Fibroblast of lung (primary cell): ENCODE measurements at regions not wholly inside any gene's neighbourhood (a gene's known extent, or its start where the extent isn't known, plus 50 kb on each side); places are given as distances from the start of the nearest gene placed in this dataset.

Experiments used
- DNase-seq, 2 donors: peaks; one replicate each; pipeline versions ENCODE4 v3.0.0 to v3.0.0-alpha.2; 2010; ENCODE audit warnings: low read depth in 2 of 2
- H2AFZ ChIP-seq: 2 replicates; pipeline ENCODE4 v1.5.1; 2012; ENCODE audit warnings: low read length, control low read depth, inconsistent platforms
- H3K27ac ChIP-seq: 2 replicates; pipeline ENCODE4 v1.5.1; 2011; ENCODE audit warnings: low read length, control low read depth; ENCODE audit not compliant: insufficient read depth
- H3K27me3 ChIP-seq: 2 replicates; pipeline ENCODE4 v1.5.1; 2011; ENCODE audit warnings: mild to moderate bottlenecking, low read length; ENCODE audit not compliant: control insufficient read depth, insufficient read depth
- H3K36me3 ChIP-seq: 2 replicates; pipeline ENCODE4 v1.5.1; 2011; ENCODE audit warnings: low read length; ENCODE audit not compliant: control insufficient read depth, insufficient read depth
- H3K4me1 ChIP-seq: 2 replicates; pipeline ENCODE4 v1.5.1; 2011; ENCODE audit warnings: low read length; ENCODE audit not compliant: control insufficient read depth, insufficient read depth; ENCODE audit errors: extremely low read depth
- H3K4me2 ChIP-seq: 2 replicates; pipeline ENCODE4 v1.5.1; 2011; ENCODE audit warnings: low read length, control low read depth; ENCODE audit not compliant: insufficient read depth; ENCODE audit errors: extremely low read depth
- H3K4me3 ChIP-seq, 4 experiments: fragments of 200-600 bp in 1 of 4; sonication (generic) in 1 of 4; replicated peaks in 1 of 4; 2 replicates each; pipeline ENCODE4 v1.5.1; 2011 to 2016; ENCODE audit warnings: low read length in 4 of 4, low read depth in 3 of 4, mild to moderate bottlenecking in 3 of 4, control low read depth in 2 of 4, inconsistent platforms in 1 of 4, mixed read lengths in 1 of 4; ENCODE audit not compliant: insufficient read depth in 1 of 4; ENCODE audit errors: control extremely low read depth in 1 of 4
- H3K79me2 ChIP-seq: 2 replicates; pipeline ENCODE4 v1.5.1; 2012; ENCODE audit warnings: mild to moderate bottlenecking, low read length, inconsistent platforms; ENCODE audit not compliant: control insufficient read depth, insufficient read depth
- H3K9ac ChIP-seq: 2 replicates; pipeline ENCODE4 v1.5.1; 2011; ENCODE audit warnings: mild to moderate bottlenecking, low read length, control low read depth; ENCODE audit not compliant: insufficient read depth
- H3K9me3 ChIP-seq: 2 replicates; pipeline ENCODE4 v1.5.1; 2012; ENCODE audit warnings: low read depth, low read length; ENCODE audit not compliant: control insufficient read depth, insufficient read depth
- H4K20me1 ChIP-seq: 2 replicates; pipeline ENCODE4 v1.5.1; 2011; ENCODE audit warnings: low read length; ENCODE audit not compliant: control insufficient read depth, insufficient read depth; ENCODE audit errors: extremely low read depth
- EZH2 ChIP-seq: IDR thresholded peaks from 2 replicates; pipeline ENCODE4 v1.5.1; 2012; ENCODE audit warnings: low read length, control low read depth, mild to moderate bottlenecking; ENCODE audit errors: missing control alignments
- TF ChIP-seq, protein P1 (sequence below), 2 donors: IDR thresholded peaks in 1 of 2; conservative IDR thresholded peaks in 1 of 2; 1 replicate in 1 of 2; 2 replicates in 1 of 2; pipeline ENCODE4 v1.5.1; 2011 to 2012; ENCODE audit warnings: low read length in 2 of 2, control low read depth in 1 of 2, inconsistent platforms in 1 of 2, low read depth in 1 of 2, mild to moderate bottlenecking in 1 of 2

DNA sequence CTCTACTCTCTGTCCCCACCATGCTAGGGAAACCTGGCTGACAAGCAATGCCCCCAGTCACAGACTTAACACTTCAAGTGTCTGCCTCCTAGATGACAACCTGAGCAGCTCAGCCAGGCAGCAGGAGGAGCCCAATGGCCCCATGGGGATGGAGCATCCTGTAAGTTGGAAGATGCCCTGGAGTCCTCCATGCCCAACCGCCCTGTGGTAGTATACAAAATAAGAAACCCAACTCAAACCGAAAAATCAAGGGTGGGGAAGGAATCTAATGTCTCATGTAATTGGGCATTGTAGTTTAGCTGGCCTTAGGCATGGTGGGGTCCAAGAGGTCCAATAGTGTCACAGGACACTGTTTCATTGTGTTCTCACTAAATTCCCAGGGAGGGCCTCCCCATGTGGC, 104.0 kb downstream of the AIPL1 start:
- TF ChIP-seq, protein P1, sequence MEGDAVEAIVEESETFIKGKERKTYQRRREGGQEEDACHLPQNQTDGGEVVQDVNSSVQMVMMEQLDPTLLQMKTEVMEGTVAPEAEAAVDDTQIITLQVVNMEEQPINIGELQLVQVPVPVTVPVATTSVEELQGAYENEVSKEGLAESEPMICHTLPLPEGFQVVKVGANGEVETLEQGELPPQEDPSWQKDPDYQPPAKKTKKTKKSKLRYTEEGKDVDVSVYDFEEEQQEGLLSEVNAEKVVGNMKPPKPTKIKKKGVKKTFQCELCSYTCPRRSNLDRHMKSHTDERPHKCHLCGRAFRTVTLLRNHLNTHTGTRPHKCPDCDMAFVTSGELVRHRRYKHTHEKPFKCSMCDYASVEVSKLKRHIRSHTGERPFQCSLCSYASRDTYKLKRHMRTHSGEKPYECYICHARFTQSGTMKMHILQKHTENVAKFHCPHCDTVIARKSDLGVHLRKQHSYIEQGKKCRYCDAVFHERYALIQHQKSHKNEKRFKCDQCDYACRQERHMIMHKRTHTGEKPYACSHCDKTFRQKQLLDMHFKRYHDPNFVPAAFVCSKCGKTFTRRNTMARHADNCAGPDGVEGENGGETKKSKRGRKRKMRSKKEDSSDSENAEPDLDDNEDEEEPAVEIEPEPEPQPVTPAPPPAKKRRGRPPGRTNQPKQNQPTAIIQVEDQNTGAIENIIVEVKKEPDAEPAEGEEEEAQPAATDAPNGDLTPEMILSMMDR (conservative IDR thresholded peaks at IDR 0.05 in 1 of 2, IDR thresholded peaks at IDR 0.05 in 1 of 2; ENCODE audit: low read depth in 1 of 2, low read length in 2 of 2): no peak
- TF ChIP-seq EZH2: no peak
- Histone ChIP-seq H3K36me3 (no peaks in the 10 kb centered on the region), H3K4me2 (no peak overlapping the region), H3K27me3 (no peaks in the 10 kb centered on the region), H2AFZ (no peak overlapping the region), H4K20me1 (no peaks in the 10 kb centered on the region), H3K4me1 (no peaks in the 10 kb centered on the region), H3K9ac (no peak overlapping the region), H3K27ac (no peak overlapping the region), H3K4me3 (no peak overlapping the region), H3K9me3 (no peaks in the 10 kb centered on the region), H3K79me2 (no peaks in the 10 kb centered on the region)
- DNase-seq: no peak

DNA sequence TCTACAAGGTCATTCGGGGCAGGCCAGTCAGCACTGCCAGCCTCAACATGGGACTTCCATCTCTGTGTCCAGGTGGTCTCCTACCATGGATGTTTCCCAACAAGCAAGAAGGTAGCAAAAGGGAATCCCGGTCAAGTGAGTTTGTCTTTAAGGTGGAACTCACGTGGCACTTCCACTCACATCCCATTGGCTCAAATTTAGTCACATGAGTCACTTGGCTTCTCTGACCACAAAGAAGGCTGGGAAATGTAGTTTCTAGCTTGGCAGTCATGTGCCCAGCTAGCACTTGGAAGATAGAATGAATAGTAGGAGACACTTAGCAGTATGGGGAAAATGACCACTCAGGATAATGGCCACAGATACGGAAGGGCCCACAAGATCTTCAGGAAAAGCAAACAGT, 106.6 kb downstream of the AIPL1 start:
- no peak overlapping the region for H3K4me2 ChIP-seq
- H3K79me2 ChIP-seq: no peaks in the 10 kb centered on the region
- H4K20me1 ChIP-seq: no peaks in the 10 kb centered on the region
- H2AFZ ChIP-seq: no peak overlapping the region
- no peaks in the 10 kb centered on the region for H3K4me1 ChIP-seq
- no peak overlapping the region for H3K27ac ChIP-seq
- no peak for DNase-seq
- H3K4me3 ChIP-seq: no peak overlapping the region
- H3K36me3 ChIP-seq: no peaks in the 10 kb centered on the region
- H3K27me3 ChIP-seq: no peaks in the 10 kb centered on the region
- no peaks in the 10 kb centered on the region for H3K9me3 ChIP-seq
- no peak overlapping the region for H3K9ac ChIP-seq
- no peak for TF ChIP-seq EZH2
- TF ChIP-seq, protein P1 (conservative IDR thresholded peaks at IDR 0.05 in 1 of 2, IDR thresholded peaks at IDR 0.05 in 1 of 2; ENCODE audit: low read depth in 1 of 2, low read length in 2 of 2): no peak

DNA sequence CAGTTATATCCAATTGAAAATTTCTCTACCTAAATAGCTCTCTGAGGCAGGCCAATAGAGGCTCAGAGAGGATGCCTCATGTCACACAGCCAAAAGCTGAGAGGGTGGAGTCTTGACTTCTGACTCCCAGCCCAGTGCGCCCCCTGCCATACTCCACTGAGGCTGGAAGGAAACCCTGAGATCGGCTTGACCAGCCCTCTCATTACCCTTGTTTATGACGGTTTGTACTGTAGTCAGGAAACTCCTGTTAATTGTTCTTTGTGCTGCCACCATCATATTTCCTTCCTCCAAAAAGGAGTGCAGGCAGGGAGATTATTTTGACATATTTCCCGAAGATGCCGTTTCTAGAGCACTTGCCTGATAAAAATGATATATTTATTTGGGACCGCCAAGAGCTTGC, 107.9 kb downstream of the AIPL1 start:
- DNase-seq: no peak
- Histone ChIP-seq H3K9me3 (no peaks in the 10 kb centered on the region), H2AFZ (no peak overlapping the region), H3K4me3 (no peak overlapping the region), H4K20me1 (no peaks in the 10 kb centered on the region), H3K27ac (no peak overlapping the region), H3K4me1 (no peaks in the 10 kb centered on the region), H3K36me3 (no peaks in the 10 kb centered on the region), H3K9ac (no peak overlapping the region), H3K4me2 (no peak overlapping the region), H3K79me2 (no peaks in the 10 kb centered on the region), H3K27me3 (no peaks in the 10 kb centered on the region)
- TF ChIP-seq, protein P1 (conservative IDR thresholded peaks at IDR 0.05 in 1 of 2, IDR thresholded peaks at IDR 0.05 in 1 of 2; ENCODE audit: low read depth in 1 of 2, low read length in 2 of 2): no peak
- TF ChIP-seq EZH2: no peak
